BE2C (cell line): ENCODE measurements at regions not wholly inside any gene's neighbourhood (a gene's known extent, or its start where the extent isn't known, plus 50 kb on each side); places are given as distances from the start of the nearest gene placed in this dataset.

ENCODE experiments used
- DNase-seq: peaks from one replicate; pipeline ENCODE4 v3.0.0-alpha.2; 2020
- H3K27me3 ChIP-seq: fragments of 250-450 bp; sonication (Bioruptor Pico); 2 replicates; pipeline ENCODE4 v1.5.1; 2020; ENCODE audit warnings: mild to moderate bottlenecking
- H3K36me3 ChIP-seq: fragments of 250-450 bp; sonication (Bioruptor Pico); 2 replicates; pipeline ENCODE4 v1.5.1; 2020; ENCODE audit warnings: mild to moderate bottlenecking
- H3K4me1 ChIP-seq: fragments of 250-450 bp; sonication (Bioruptor Pico); 2 replicates; pipeline ENCODE4 v1.5.1; 2020
- H3K4me3 ChIP-seq: 2 replicates; pipeline ENCODE4 v1.5.1; 2011; ENCODE audit warnings: low read depth, low read length
- H3K9me3 ChIP-seq: fragments of 250-450 bp; sonication (Bioruptor Pico); 2 replicates; pipeline ENCODE4 v1.5.1; 2020
- TF ChIP-seq, protein P1 (sequence below): IDR thresholded peaks from 2 replicates; pipeline ENCODE4 v1.5.1; 2012; ENCODE audit warnings: mild to moderate bottlenecking, low read depth, low read length

DNA sequence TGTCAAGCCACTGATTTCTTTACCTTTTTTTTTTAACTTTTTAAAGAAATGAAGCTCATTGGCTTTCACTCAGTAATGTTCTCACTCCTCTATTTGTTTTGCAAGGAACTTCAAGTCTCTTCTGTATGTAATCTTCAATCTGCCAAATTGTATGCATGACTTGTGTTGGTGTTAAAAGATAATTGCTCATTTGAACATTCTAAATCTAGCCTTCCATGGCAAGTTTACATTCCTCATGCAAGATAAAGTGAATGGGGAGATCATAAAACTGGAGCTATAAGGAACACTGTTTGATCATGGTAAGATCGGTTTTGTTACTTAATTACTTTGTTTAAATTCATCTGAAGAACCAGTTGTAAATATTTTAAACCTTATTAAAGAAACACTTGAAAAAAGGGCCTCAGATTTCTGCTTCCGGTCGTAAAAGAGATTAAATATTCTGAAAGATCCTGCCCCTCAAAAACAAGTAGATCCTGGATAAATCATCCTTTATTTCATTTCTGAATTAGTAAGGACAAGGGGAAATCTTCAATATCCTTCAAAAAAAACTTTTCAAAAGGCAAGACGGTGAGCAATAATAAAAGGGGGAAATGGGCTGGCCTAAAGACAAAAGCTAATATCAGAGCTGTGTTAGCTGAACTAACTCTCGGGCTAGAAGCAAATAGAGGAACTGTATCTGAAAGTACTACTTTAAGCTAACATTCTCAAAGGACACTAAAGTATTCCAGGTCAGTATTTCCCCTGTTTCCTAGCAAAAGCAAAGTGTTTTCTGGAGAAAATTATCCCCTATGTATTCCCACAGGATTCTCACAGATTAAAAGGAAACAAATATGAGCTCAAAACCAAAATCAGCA lies 107.0 kb upstream of the ATP11B start:
- TF ChIP-seq, protein P1, sequence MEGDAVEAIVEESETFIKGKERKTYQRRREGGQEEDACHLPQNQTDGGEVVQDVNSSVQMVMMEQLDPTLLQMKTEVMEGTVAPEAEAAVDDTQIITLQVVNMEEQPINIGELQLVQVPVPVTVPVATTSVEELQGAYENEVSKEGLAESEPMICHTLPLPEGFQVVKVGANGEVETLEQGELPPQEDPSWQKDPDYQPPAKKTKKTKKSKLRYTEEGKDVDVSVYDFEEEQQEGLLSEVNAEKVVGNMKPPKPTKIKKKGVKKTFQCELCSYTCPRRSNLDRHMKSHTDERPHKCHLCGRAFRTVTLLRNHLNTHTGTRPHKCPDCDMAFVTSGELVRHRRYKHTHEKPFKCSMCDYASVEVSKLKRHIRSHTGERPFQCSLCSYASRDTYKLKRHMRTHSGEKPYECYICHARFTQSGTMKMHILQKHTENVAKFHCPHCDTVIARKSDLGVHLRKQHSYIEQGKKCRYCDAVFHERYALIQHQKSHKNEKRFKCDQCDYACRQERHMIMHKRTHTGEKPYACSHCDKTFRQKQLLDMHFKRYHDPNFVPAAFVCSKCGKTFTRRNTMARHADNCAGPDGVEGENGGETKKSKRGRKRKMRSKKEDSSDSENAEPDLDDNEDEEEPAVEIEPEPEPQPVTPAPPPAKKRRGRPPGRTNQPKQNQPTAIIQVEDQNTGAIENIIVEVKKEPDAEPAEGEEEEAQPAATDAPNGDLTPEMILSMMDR: no peak
- Histone ChIP-seq H3K27me3 (peaks cover 33% of the 10 kb centered on the region), H3K36me3 (no peaks in the 10 kb centered on the region), H3K9me3 (no peaks in the 10 kb centered on the region), H3K4me1 (no peaks in the 10 kb centered on the region), H3K4me3 (no peak overlapping the region)
- no peak for DNase-seq

GRCh38 chr3:182690172-182690571 lies 103.1 kb upstream of the ATP11B start:
- no peaks in the 10 kb centered on the region for H3K36me3 ChIP-seq
- no peaks in the 10 kb centered on the region for H3K9me3 ChIP-seq
- no peak overlapping the region for H3K4me3 ChIP-seq
- TF ChIP-seq, protein P1: no peak
- H3K27me3 ChIP-seq: peaks cover 23% of the 10 kb centered on the region
- no peaks in the 10 kb centered on the region for H3K4me1 ChIP-seq
- no peak for DNase-seq

GRCh38 chr3:182692021-182692420 lies 101.3 kb upstream of the ATP11B start:
- DNase-seq: no peak
- no peaks in the 10 kb centered on the region for H3K9me3 ChIP-seq
- no peak overlapping the region for H3K4me3 ChIP-seq
- TF ChIP-seq, protein P1: no peak
- no peaks in the 10 kb centered on the region for H3K4me1 ChIP-seq
- H3K36me3 ChIP-seq: no peaks in the 10 kb centered on the region
- peaks cover 9% of the 10 kb centered on the region for H3K27me3 ChIP-seq

DNA sequence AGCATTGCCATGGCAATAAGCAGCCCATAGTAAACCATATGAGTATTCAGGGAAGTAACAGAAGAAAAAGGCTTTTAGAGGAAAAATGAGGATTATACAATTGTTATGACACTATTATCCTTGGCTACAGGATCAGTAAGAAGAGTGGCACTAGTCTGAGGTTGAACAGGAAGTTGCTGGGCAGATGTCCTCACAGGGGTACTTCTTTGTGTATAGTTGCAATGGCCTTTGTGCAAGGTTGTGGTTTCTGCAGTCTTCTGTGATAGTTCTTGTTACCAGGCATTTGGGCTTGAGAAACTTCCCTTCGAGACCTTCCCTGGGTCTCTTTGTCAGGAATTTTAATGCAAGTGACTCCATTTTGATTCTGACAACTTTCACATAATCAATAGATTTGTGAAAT lies 100.6 kb upstream of the ATP11B start:
- H3K4me1 ChIP-seq: peaks cover 5% of the 10 kb centered on the region
- TF ChIP-seq, protein P1: no peak
- peaks cover 8% of the 10 kb centered on the region for H3K27me3 ChIP-seq
- no peaks in the 10 kb centered on the region for H3K9me3 ChIP-seq
- DNase-seq: no peak
- H3K4me3 ChIP-seq: no peak overlapping the region
- no peaks in the 10 kb centered on the region for H3K36me3 ChIP-seq

GRCh38 chr3:182693723-182694122 lies 99.6 kb upstream of the ATP11B start:
- Histone ChIP-seq H3K9me3 (no peaks in the 10 kb centered on the region), H3K27me3 (no peaks in the 10 kb centered on the region; the same call in 1 of the 2 replicates), H3K4me1 (peaks cover 7% of the 10 kb centered on the region), H3K36me3 (no peaks in the 10 kb centered on the region), H3K4me3 (no peak overlapping the region)
- no peak for DNase-seq
- TF ChIP-seq, protein P1: no peak

DNA sequence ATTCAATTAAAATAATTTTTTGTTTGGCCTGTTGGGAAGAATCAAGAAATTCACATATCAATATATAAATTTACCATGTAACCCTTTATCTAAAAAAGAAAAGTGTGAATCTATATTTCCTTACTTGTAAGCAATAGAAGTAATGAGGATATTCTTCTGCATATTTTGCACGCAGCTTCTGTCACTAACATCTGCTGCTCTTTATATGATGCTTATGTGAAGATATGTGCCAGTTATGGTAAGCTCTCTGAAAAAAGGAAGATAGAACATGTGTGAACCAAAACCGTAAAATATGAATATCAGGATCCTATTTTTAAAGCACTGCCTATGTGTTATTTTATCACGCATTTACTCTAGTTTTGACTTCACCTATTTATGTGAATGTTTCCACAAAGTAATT lies 96.4 kb upstream of the ATP11B start:
- no peaks in the 10 kb centered on the region for H3K36me3 ChIP-seq
- no peaks in the 10 kb centered on the region; the same call in 1 of the 2 replicates for H3K27me3 ChIP-seq
- TF ChIP-seq, protein P1: no peak
- no peaks in the 10 kb centered on the region for H3K9me3 ChIP-seq
- H3K4me1 ChIP-seq: peaks cover 7% of the 10 kb centered on the region
- DNase-seq: no peak
- no peak overlapping the region for H3K4me3 ChIP-seq
